A172 (cell line): ENCODE measurements at regions not wholly inside any gene's neighbourhood (a gene's known extent, or its start where the extent isn't known, plus 50 kb on each side); places are given as distances from the start of the nearest gene placed in this dataset.
A peak's percentile ranks its signal among the peaks of the same experiment; 100 is the strongest.
"Not testable (repeated sequence)": the region's sequence is repeated elsewhere in the genome, so short reads cannot be mapped to it uniquely, and the experiment has no call there.

Experiments
- DNase-seq: peaks from one replicate; pipeline ENCODE4 v3.0.0-alpha.2; 2015; ENCODE audit warnings: low spot score

GRCh38 chr14:39582028-39582654 is 149.9 kb upstream of the FBXO33 start:
- DNase-seq = no peak

DNA sequence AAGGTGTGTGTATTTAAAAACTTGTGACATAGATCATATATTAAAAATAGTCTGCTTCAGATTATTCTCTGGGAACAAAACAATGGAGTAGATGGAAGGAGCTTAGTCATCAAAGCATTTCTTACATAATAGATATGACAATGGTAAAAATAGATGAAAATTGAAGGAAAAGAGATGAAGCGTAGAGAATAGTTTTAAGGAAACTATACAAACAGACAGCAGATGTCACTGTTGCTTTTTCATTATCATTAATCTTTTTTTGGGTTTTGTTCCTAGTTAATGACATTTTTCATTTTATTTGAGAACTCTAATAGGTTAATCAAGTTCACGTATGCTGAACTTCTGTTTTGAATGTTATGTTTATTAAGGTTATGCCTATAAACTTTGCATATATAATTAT is 149.2 kb upstream of the FBXO33 start:
- DNase-seq = no peak

- DNase-seq = no peak
Observed at GRCh38 chr14:39580696-39581095, 148.5 kb upstream of the FBXO33 start.

- DNase-seq = no peak
Observed at GRCh38 chr14:39576736-39577135, 144.5 kb upstream of the FBXO33 start.

GRCh38 chr14:39576258-39576657 is 144.0 kb upstream of the FBXO33 start:
- no peak for DNase-seq

DNA sequence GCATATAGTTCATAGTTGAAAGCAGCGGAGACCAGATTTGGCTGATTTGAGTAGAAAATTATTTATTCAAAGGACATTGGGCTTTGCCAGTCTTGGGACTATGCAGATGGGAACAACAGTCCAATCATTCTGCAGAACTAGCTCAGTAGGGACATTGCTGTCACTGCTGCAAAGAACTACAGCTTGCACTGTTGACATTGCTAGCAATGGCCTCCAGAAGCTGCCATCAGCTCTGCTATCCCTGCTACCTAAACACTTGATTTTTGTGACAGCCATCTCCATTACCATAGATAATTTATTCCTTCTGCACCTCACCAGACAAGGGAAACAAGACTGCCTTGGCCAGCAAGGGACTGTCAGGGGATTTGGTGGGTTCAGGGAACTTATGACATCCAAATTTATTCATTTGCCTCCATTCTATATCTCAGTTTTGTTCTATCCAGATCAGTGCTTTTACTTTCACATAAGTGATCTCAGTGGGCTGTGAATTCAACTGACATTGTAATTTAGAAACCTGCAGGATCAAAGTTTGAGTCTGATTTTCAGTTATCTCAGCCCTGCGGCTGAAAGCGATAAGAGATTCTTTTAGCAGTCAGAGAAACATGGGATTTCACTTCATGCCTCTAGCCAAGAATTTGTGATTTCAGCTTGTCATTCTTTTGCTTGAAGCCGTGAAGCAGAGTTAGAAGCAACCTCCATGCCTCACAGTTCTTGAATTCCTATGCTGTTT is 136.7 kb upstream of the FBXO33 start:
- DNase-seq = no peak

- no peak for DNase-seq
Observed at GRCh38 chr14:39566795-39567194, 134.6 kb upstream of the FBXO33 start.

DNA sequence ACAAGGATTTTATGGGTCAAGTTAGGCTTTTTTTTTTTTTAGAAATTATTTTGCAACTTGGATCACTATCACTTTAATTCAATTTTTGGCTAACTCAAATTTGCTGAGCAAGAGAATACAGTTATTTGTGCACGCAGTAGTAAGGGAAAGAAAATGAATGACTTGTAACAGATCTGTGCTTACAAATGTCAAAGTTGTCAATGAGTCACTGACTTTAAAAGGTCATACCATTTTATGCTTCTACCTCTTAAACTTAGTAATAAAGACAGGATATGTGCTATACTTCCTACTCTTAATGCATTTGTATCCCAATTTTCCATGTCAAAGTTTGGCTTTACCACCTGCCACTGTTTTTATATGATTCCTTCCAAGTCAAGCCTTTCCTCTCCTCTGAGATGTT is 131.1 kb upstream of the FBXO33 start:
- no peak for DNase-seq

- DNase-seq = no peak
Observed at GRCh38 chr14:39562175-39562574, 129.9 kb upstream of the FBXO33 start.

GRCh38 chr14:39558525-39558924 is 126.3 kb upstream of the FBXO33 start:
- no peak for DNase-seq

GRCh38 chr14:39555749-39556148 is 123.5 kb upstream of the FBXO33 start:
- no peak for DNase-seq

DNA sequence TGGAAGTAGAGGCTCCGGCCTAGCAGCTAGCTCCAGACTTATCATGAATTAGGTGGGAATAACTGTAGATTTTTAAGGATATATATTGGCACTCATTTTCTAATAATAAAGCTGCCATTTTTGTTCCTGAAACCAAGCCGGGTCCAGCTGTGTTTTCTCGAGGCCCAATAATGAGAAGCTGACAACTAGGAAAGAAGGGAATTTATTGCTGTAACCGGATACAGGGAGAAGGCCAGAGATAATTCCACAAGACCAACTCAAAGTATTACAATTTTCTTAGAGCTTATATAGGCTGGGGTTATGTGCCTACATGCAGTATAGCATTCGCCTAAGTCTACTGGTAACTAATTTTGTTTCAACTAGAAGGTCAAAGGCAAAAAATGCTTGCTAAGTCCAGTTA is 122.3 kb upstream of the FBXO33 start:
- no peak for DNase-seq

DNA sequence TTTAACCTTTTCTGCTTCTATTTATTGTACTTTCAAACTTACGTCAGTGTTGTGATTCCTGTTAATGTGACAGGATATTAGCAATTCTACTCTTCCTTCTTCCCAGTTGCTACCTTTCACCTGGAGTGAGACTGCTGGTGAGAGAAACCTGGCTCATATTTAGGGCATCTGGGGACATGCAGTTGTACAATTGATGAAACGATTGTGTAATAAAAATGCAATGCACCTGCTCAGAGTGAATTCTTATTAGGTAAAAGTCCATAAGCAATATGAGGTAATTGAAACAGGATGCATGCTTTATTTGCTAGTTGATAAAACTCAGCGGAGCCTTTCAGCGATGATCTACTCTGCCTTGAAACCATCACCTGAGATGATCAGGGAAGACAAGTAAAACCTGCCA is 116.1 kb upstream of the FBXO33 start:
- DNase-seq = no peak

DNA sequence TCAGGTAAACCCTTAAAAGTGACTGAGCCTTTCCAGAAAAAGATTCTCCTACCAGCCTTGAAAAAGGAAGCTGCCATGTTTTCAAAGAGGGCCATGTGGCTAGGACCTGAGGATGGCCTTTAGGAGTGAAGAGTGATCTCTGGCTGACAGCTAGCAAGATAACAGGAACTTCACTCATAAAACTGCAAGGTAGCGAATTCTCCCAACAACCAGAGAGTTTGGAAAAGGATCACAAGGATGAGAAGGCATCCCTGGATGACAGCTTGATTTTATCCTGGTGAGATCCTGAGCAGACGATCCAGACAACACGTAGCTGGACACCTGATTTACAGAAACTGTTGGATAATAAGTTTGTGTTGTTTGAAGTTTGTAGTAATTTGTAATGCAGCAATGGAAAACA is 115.6 kb upstream of the FBXO33 start:
- no peak for DNase-seq

DNA sequence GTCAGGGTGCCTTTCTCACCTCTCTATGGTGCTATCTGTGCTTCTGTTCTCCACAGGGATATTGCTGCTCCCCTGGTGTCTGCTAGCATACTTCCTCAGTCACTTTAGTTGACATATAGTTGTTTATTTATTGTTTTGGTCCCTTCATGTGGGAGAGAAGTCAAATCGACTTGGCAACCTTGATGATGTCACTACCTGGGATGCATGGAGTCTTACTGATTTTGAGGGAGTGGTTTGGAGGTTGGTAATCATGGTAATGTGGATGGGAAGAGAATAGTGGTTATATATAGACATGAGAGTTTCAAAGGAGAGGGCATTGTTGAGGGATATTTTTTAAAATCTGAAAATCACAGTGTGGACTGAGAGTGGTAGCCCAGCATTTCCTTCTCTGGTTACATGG is 73.6 kb upstream of the FBXO33 start:
- no peak for DNase-seq

- no peak for DNase-seq
Observed at GRCh38 chr14:39500253-39500652, 68.0 kb upstream of the FBXO33 start.

- DNase-seq = no peak
Observed at GRCh38 chr14:39499514-39499913, 67.3 kb upstream of the FBXO33 start.

- DNase-seq = not testable (repeated sequence)
Observed at GRCh38 chr14:39497677-39498076, 65.4 kb upstream of the FBXO33 start.

- DNase-seq = peak; percentile 78
Observed at GRCh38 chr14:39492267-39492666, 60.0 kb upstream of the FBXO33 start.

GRCh38 chr14:39491134-39491571 is 58.9 kb upstream of the FBXO33 start:
- peak; percentile 6 for DNase-seq

GRCh38 chr14:39488600-39488999 is 56.4 kb upstream of the FBXO33 start:
- DNase-seq = no peak

- no peak for DNase-seq
Observed at GRCh38 chr14:39483682-39484081, 51.4 kb upstream of the FBXO33 start.
